ENCODE measurements at regions not wholly inside any gene's neighbourhood (a gene's known extent, or its start where the extent isn't known, plus 50 kb on each side); places are given as distances from the start of the nearest gene placed in this dataset.
"Not testable (repeated sequence)": the region's sequence is repeated elsewhere in the genome, so short reads cannot be mapped to it uniquely, and the experiment has no call there.

GRCh38 chrX:69060631-69061408 is 104.4 kb downstream of the PJA1 start:
- peak; percentile 26; the same call in 1 of the 2 replicates for TF ChIP-seq CTCF (IDR thresholded peaks at IDR 0.05; ENCODE audit: low read depth, low read length)
- no peak overlapping the region for H3K4me3 ChIP-seq (ENCODE audit: low read depth, low read length)

- no peak overlapping the region for H3K4me3 ChIP-seq (ENCODE audit: low read depth, low read length)
- no peak for TF ChIP-seq CTCF (IDR thresholded peaks at IDR 0.05; ENCODE audit: low read depth, low read length)
These were observed 110.1 kb downstream of the PJA1 start for GRCh38 chrX:69055193-69055592.

GRCh38 chrX:69054497-69054896 is 110.8 kb downstream of the PJA1 start:
- H3K4me3 ChIP-seq (ENCODE audit: low read depth, low read length), result not testable (repeated sequence)

DNA sequence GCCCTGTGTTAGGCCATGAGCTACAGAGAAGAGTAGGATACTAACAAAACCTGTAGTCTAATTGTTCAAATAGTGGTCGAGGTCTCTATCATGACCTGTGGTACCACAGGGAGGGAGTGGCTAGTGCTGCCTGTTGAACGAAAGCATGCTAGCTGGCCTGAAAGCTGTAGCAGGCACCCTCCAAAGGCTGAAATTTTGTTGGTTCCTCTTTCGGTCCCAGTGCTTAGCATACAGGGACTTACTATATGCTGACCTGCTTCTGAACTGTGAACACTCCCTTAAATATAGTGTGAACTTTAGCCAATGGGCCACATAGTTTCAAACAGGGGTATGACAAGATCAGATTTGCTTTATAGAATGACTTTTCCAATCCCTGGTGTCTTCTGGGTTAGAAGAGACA is 113.4 kb downstream of the PJA1 start:
- no peak overlapping the region for H3K4me3 ChIP-seq (ENCODE audit: low read depth, low read length)
- no peak for TF ChIP-seq CTCF (IDR thresholded peaks at IDR 0.05; ENCODE audit: low read depth, low read length)

DNA sequence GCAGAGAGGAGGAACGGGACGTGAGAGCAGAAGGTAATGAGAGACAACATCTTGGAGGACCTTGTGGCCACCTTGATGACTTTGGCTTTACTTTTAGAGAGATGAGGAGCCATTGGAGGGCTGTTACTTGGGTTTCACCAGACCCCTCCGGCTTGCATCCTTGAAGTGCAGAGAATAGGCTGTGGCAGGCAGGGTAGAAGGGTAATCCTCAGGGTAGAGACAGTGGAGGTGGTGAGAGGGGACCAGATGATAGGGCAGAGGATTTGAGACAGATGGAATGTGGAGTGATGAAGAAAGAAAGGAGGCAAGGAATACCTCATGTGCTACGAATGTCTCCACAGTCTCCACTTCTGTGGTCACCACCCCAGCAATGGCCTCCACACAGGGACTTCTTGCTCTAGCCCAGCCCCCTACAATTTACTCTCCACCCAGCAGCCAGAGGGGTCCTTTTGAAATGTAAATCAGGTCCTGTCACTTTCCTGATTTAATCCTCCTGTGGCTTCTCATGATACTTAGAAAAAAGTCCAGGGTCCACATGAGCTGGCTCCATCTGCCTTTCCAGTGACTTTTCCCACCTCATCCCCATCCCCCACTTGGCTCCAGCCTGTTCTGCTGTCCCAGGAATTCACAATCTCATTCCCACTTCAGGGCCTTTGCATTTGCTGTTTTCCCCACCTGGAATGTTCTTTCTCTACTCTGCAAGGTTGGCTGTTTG is 115.0 kb downstream of the PJA1 start:
- no peak for TF ChIP-seq CTCF (IDR thresholded peaks at IDR 0.05; ENCODE audit: low read depth, low read length)
- H3K4me3 ChIP-seq (ENCODE audit: low read depth, low read length), result no peak overlapping the region

- TF ChIP-seq CTCF (IDR thresholded peaks at IDR 0.05; ENCODE audit: low read depth, low read length), result no peak
- H3K4me3 ChIP-seq (ENCODE audit: low read depth, low read length), result no peak overlapping the region
These were observed 118.2 kb downstream of the PJA1 start for GRCh38 chrX:69046996-69047490.

- no peak for TF ChIP-seq CTCF (IDR thresholded peaks at IDR 0.05; ENCODE audit: low read depth, low read length)
- H3K4me3 ChIP-seq (ENCODE audit: low read depth, low read length), result no peak overlapping the region
These were observed 119.5 kb downstream of the PJA1 start for GRCh38 chrX:69045616-69046345.

Measured in WI38 (cell line).